Caco-2 (cell line): ENCODE measurements at regions not wholly inside any gene's neighbourhood (a gene's known extent, or its start where the extent isn't known, plus 50 kb on each side); places are given as distances from the start of the nearest gene placed in this dataset.
"Not testable (repeated sequence)": the region's sequence is repeated elsewhere in the genome, so short reads cannot be mapped to it uniquely, and the experiment has no call there.

Experiments
- BruUV-seq: library from RNA; stranded (reverse); fragments of 400-500 nt; replicated peaks from 2 replicates; lab custom pipeline; 2021; lab: Mats Ljungman, UMichigan
- CTCF ChIA-PET: fragments of 300-600 bp; sonication (Branson Sonifier 250); formaldehyde crosslinking; loops from one replicate; lab custom pipeline; 2022; ENCODE audit warnings: antibody characterized with exemption; lab: Charles Lee
- POLR2A ChIA-PET: fragments of 300-600 bp; sonication (Branson Sonifier 250); formaldehyde crosslinking; loops from one replicate; lab custom pipeline; 2022; ENCODE audit warnings: antibody characterized with exemption; lab: Charles Lee
- DNase-seq, 2 experiments: peaks; one replicate each; pipeline versions ENCODE4 v3.0.0 to v3.0.0-alpha.2; 2020 to 2022
- H3K27me3 ChIP-seq: replicated peaks from 2 replicates; pipeline ENCODE4 v1.6.0; 2011; ENCODE audit warnings: low read length; ENCODE audit not compliant: control insufficient read depth, insufficient read depth
- H3K36me3 ChIP-seq: 2 replicates; pipeline ENCODE4 v1.5.1; 2011; ENCODE audit warnings: low read length; ENCODE audit not compliant: control insufficient read depth, insufficient read depth
- H3K4me1 ChIP-seq: fragments of 250-450 bp; sonication (Bioruptor Pico); 2 replicates; pipeline ENCODE4 v1.5.1; 2020; ENCODE audit warnings: mild to moderate bottlenecking
- H3K4me3 ChIP-seq: 2 replicates; pipeline ENCODE4 v1.5.1; 2011; ENCODE audit warnings: low read depth, mild to moderate bottlenecking, control low read depth, low read length
- H3K9me3 ChIP-seq: fragments of 250-450 bp; sonication (Bioruptor Pico); 2 replicates; pipeline ENCODE4 v1.5.1; 2020; ENCODE audit warnings: mild to moderate bottlenecking, moderate library complexity
- H3K27ac Mint-ChIP-seq: one replicate; pipeline ENCODE4 v1.8.0; 2022; ENCODE audit warnings: mixed read lengths; ENCODE audit not compliant: unreplicated experiment
- H3K27me3 Mint-ChIP-seq: one replicate; pipeline ENCODE4 v1.8.0; 2022; ENCODE audit warnings: mixed read lengths; ENCODE audit not compliant: insufficient read depth, unreplicated experiment
- H3K36me3 Mint-ChIP-seq: one replicate; pipeline ENCODE4 v1.8.0; 2022; ENCODE audit warnings: mild to moderate bottlenecking, mixed read lengths; ENCODE audit not compliant: insufficient read depth, unreplicated experiment
- H3K4me1 Mint-ChIP-seq: one replicate; pipeline ENCODE4 v1.8.0; 2022; ENCODE audit warnings: low read depth, mixed read lengths; ENCODE audit not compliant: unreplicated experiment
- H3K4me3 Mint-ChIP-seq: one replicate; pipeline ENCODE4 v1.8.0; 2022; ENCODE audit warnings: mild to moderate bottlenecking, moderate library complexity, mixed read lengths; ENCODE audit not compliant: unreplicated experiment
- H3K9me3 Mint-ChIP-seq: one replicate; pipeline ENCODE4 v1.8.0; 2022; ENCODE audit warnings: mixed read lengths; ENCODE audit not compliant: unreplicated experiment
- CTCF ChIP-seq, 2 experiments: fragments of 200-600 bp in 1 of 2; IDR thresholded peaks; 1 replicate in 1 of 2; 2 replicates in 1 of 2; pipeline versions ENCODE4 v1.5.1 to v1.8.0; 2011 to 2022; ENCODE audit warnings: antibody characterized with exemption in 1 of 2, control low read depth in 1 of 2, inconsistent platforms in 1 of 2, low read depth in 1 of 2, low read length in 1 of 2, mild to moderate bottlenecking in 1 of 2, moderate library complexity in 1 of 2; ENCODE audit not compliant: insufficient read depth in 1 of 2, severe bottlenecking in 1 of 2, unreplicated experiment in 1 of 2
- intact Hi-C: fragments of 100-400 bp; cut with micrococcal nuclease; formaldehyde crosslinking; loops from one replicate; pipeline ENCODE4 v1.10.0; 2022; ENCODE audit not compliant: unreplicated experiment

DNA sequence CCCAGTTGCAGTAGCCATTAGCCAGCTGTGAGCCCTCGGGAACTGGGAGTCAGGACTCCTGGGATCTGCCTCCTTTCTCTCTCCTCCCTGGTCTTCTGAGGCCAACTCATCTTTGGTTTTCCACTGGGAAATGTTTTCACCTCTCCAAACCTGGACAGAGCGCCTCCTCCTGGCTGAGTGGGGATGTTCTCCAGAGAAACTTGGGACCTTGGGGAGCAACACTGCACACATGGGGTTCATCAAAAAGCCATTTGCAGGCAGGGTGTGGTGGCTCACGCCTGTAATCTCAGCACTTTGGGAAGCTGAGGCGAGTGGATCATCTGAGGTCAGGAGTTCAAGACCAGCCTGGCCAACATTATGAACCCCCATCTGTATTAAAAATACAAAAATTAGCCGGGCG, 145.4 kb downstream of the NECTIN1 start:
- no peaks in the 10 kb centered on the region for H3K4me1 Mint-ChIP-seq
- intact Hi-C loops: no loop called here
- H3K27me3 Mint-ChIP-seq: peaks cover 11% of the 10 kb centered on the region
- no peak overlapping the region for H3K27ac Mint-ChIP-seq
- TF ChIP-seq CTCF (IDR thresholded peaks at IDR 0.05; ENCODE audit: insufficient read depth in 1 of 2, low read depth in 1 of 2, low read length in 1 of 2, severe bottlenecking in 1 of 2, unreplicated experiment in 1 of 2): peak; percentile 12 to 14
- no peak for DNase-seq
- CTCF ChIA-PET: no interaction called here
- no peaks in the 10 kb centered on the region for H3K27me3 ChIP-seq
- H3K4me3 ChIP-seq: no peak overlapping the region
- POLR2A ChIA-PET: no interaction called here
- no peaks in the 10 kb centered on the region for H3K9me3 ChIP-seq
- H3K4me3 Mint-ChIP-seq: peak overlapping the region; percentile 91
- H3K4me1 ChIP-seq: no peaks in the 10 kb centered on the region; the same call in 1 of the 2 replicates
- peaks cover 14% of the 10 kb centered on the region for H3K9me3 Mint-ChIP-seq
- H3K36me3 Mint-ChIP-seq: no peaks in the 10 kb centered on the region
- no TSS peak for BruUV-seq
- no peaks in the 10 kb centered on the region for H3K36me3 ChIP-seq

DNA sequence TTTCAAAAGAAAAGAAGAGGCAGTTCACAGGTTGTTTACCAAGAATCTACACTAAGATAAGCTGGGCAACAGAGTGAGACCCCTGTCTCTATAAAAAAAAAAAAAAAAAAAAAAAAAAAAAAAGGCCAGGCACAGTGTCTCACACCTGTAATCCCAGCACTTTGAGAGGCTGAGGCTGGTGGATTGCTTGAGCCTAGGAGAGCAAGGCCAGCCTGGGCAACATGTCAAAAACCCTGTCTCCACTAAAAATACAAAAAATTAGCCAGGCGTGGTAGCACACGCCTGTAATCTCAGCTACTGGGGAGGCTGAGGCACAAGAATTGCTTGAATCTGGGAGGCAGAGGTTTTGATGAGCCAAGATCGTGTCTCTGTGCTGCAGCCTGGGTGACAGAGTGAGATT, 147.6 kb downstream of the NECTIN1 start:
- H3K27me3 ChIP-seq, intact Hi-C loops, H3K4me1 Mint-ChIP-seq, H3K36me3 Mint-ChIP-seq, H3K9me3 ChIP-seq, H3K36me3 ChIP-seq, H3K4me3 Mint-ChIP-seq, H3K4me3 ChIP-seq, BruUV-seq, H3K27ac Mint-ChIP-seq, POLR2A ChIA-PET, H3K27me3 Mint-ChIP-seq, H3K4me1 ChIP-seq: not testable (repeated sequence)
- H3K9me3 Mint-ChIP-seq: peaks cover 14% of the 10 kb centered on the region
- CTCF ChIA-PET: interaction anchor here (0.5 to 0.8 kb wide), 2 partner anchors 14 to 623 kb away, joined by 3 to 4 read pairs; no protein-coding TSS in a partner anchor
- DNase-seq: peak in 1 of 2 experiments; percentile 4

DNA sequence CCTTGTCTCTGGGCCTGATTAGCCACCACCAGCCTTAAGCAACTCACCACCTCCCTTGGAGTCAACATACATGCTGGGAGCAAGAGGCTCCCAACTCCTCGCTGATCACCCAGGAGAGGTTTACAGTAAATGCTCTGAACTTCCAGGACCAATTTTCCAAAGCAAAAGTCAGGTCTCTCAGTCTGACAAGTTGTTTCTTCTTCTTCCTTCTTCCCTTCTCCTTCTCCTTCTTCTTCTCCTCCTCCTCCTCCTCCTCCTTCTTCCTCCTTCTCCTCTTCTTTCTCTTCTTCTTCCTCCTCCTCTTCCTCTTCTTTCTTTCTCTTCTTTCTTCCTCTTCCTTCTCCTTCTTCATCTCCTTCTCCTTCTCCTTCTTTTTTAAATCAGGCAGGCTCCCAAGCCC, 148.2 kb downstream of the NECTIN1 start:
- CTCF ChIA-PET: interaction anchor here (0.8 kb wide), 1 partner anchor 624 kb away, joined by 4 read pairs; no protein-coding TSS in a partner anchor
- BruUV-seq: no TSS peak
- Mint-ChIP-seq H3K27ac (no peak overlapping the region), H3K4me1 (no peaks in the 10 kb centered on the region), H3K4me3 (no peak overlapping the region), H3K9me3 (peaks cover 14% of the 10 kb centered on the region), H3K36me3 (no peaks in the 10 kb centered on the region), H3K27me3 (peaks cover 9% of the 10 kb centered on the region)
- no peak overlapping the region for H3K4me3 ChIP-seq
- no peak for TF ChIP-seq CTCF (IDR thresholded peaks at IDR 0.05; ENCODE audit: insufficient read depth in 1 of 2, low read depth in 1 of 2, low read length in 1 of 2, severe bottlenecking in 1 of 2, unreplicated experiment in 1 of 2)
- intact Hi-C loops: no loop called here
- H3K4me1 ChIP-seq: no peaks in the 10 kb centered on the region; the same call in 1 of the 2 replicates
- DNase-seq: no peak
- no peaks in the 10 kb centered on the region for H3K9me3 ChIP-seq
- H3K36me3 ChIP-seq: no peaks in the 10 kb centered on the region
- POLR2A ChIA-PET: no interaction called here
- H3K27me3 ChIP-seq: no peaks in the 10 kb centered on the region

- no TSS peak for BruUV-seq
- Histone ChIP-seq H3K4me1 (no peaks in the 10 kb centered on the region; the same call in 1 of the 2 replicates), H3K9me3 (no peaks in the 10 kb centered on the region), H3K36me3 (no peaks in the 10 kb centered on the region), H3K4me3 (no peak overlapping the region), H3K27me3 (no peaks in the 10 kb centered on the region)
- POLR2A ChIA-PET: no interaction called here
- intact Hi-C loops: no loop called here
- CTCF ChIA-PET: no interaction called here
- TF ChIP-seq CTCF (IDR thresholded peaks at IDR 0.05; ENCODE audit: insufficient read depth in 1 of 2, low read depth in 1 of 2, low read length in 1 of 2, severe bottlenecking in 1 of 2, unreplicated experiment in 1 of 2): no peak
- no peaks in the 10 kb centered on the region for H3K36me3 Mint-ChIP-seq
- DNase-seq: peak in 1 of 2 experiments; percentile 8
- H3K4me3 Mint-ChIP-seq: no peak overlapping the region
- H3K27me3 Mint-ChIP-seq: peaks cover 9% of the 10 kb centered on the region
- H3K9me3 Mint-ChIP-seq: peaks cover 14% of the 10 kb centered on the region
- no peaks in the 10 kb centered on the region for H3K4me1 Mint-ChIP-seq
- no peak overlapping the region for H3K27ac Mint-ChIP-seq
These were observed 148.9 kb downstream of the NECTIN1 start for GRCh38 chr11:119580081-119580480.
